AG04450 (cell line): ENCODE measurements at regions not wholly inside any gene's neighbourhood (a gene's known extent, or its start where the extent isn't known, plus 50 kb on each side); places are given as distances from the start of the nearest gene placed in this dataset.

ENCODE experiments used
- CTCF ChIA-PET: fragments of 300-600, 350-600 bp; formaldehyde crosslinking; extraction: SDS; loops from one replicate; lab custom pipeline; 2022; ENCODE audit warnings: antibody characterized with exemption, inconsistent platforms; lab: Charles Lee
- POLR2A ChIA-PET: fragments of 350-600 bp; formaldehyde crosslinking; extraction: SDS; loops from one replicate; lab custom pipeline; 2021; ENCODE audit warnings: antibody characterized with exemption, inconsistent platforms; lab: Yijun Ruan, JAX
- DNase-seq: peaks from one replicate; pipeline ENCODE4 v3.0.0-alpha.2; 2011; ENCODE audit warnings: low read depth, low spot score
- H3K27ac ChIP-seq: one replicate; pipeline ENCODE4 v1.5.1; 2012; ENCODE audit warnings: low read depth, low read length, control low read depth
- H3K27me3 ChIP-seq: one replicate; pipeline ENCODE4 v1.6.0; 2012; ENCODE audit warnings: low read length; ENCODE audit not compliant: control insufficient read depth, insufficient read depth
- H3K4me3 ChIP-seq: 2 replicates; pipeline ENCODE4 v1.5.1; 2011; ENCODE audit warnings: mild to moderate bottlenecking, low read depth, low read length, control low read depth
- H3K9me3 ChIP-seq: 2 replicates; pipeline ENCODE4 v1.5.1; 2012; ENCODE audit warnings: low read length; ENCODE audit not compliant: control insufficient read depth, insufficient read depth
- TF ChIP-seq, protein P1 (sequence below): IDR thresholded peaks from 2 replicates; pipeline ENCODE4 v1.5.1; 2011; ENCODE audit warnings: low read depth, low read length, control low read depth, inconsistent platforms

DNA sequence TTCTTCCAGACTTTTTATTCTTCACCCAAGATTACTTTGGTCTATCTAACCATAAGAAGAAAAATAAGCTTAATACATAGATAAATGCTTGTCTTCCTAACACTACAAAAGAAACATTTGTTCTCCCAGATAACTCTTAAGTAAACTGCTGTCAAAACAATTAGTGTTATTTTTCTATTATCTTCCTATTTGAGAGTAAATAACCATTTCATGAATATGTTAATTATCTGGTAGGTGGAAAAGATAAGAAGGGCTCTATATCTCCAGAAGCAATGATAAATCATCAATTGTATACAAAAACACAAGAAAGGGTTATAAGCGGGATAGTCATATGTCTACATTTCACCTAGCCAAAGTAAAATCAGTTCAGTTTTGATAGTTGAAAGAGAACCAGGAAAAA lies 180.4 kb downstream of the ZIC3 start:
- H3K27ac ChIP-seq: no peak overlapping the region
- POLR2A ChIA-PET: no interaction called here

DNA sequence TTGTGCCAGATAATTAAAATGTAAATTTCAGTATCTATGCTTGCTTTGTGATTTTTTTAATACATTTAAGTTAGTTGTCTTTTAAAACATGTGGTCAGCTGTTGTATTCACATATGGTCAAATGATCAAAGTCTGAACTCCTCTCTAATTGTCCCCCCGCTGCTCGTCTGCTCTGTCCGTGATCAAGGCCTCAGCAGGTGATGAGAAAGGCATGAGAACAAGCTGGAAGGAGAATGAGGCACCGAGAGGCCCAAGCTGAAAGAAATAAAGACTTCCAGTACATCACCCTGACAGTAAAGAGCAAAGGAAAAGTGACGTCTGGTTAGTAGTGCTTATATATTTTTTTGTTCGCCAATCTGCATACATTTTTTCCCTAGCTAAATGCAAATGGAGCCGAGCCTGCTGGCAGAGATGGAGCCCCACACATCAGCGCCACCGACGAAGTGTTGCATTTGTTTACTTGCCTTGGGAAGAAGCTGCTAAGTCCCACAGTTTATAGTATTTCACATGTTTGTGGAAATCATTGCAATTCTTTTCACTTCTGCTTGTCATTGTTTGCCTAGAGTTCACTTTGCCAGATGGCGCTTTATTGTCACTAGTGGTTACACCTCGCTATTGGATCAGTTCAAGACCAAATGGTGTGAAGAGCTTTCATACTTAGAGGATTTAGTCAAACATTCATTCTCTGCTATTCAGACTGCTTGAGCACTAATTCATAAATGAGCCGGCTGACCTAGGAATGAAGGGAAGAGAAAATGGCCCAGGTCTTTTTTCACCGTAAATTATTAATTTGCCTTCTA lies 181.5 kb downstream of the ZIC3 start:
- ChIA-PET CTCF (no interaction called here), POLR2A (interaction anchor here (0.7 kb wide), 1 partner anchor 14 kb away, joined by 3 read pairs; no protein-coding TSS in a partner anchor)
- H3K27me3 ChIP-seq: no peaks in the 10 kb centered on the region

More for the DNA sequence above, 180.4 kb downstream of the ZIC3 start:
- Histone ChIP-seq H3K9me3 (no peaks in the 10 kb centered on the region; the same call in 1 of the 2 replicates), H3K27me3 (no peaks in the 10 kb centered on the region), H3K4me3 (no peak overlapping the region)
- no peak for DNase-seq
- TF ChIP-seq, protein P1, sequence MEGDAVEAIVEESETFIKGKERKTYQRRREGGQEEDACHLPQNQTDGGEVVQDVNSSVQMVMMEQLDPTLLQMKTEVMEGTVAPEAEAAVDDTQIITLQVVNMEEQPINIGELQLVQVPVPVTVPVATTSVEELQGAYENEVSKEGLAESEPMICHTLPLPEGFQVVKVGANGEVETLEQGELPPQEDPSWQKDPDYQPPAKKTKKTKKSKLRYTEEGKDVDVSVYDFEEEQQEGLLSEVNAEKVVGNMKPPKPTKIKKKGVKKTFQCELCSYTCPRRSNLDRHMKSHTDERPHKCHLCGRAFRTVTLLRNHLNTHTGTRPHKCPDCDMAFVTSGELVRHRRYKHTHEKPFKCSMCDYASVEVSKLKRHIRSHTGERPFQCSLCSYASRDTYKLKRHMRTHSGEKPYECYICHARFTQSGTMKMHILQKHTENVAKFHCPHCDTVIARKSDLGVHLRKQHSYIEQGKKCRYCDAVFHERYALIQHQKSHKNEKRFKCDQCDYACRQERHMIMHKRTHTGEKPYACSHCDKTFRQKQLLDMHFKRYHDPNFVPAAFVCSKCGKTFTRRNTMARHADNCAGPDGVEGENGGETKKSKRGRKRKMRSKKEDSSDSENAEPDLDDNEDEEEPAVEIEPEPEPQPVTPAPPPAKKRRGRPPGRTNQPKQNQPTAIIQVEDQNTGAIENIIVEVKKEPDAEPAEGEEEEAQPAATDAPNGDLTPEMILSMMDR: no peak
- CTCF ChIA-PET: no interaction called here

DNA sequence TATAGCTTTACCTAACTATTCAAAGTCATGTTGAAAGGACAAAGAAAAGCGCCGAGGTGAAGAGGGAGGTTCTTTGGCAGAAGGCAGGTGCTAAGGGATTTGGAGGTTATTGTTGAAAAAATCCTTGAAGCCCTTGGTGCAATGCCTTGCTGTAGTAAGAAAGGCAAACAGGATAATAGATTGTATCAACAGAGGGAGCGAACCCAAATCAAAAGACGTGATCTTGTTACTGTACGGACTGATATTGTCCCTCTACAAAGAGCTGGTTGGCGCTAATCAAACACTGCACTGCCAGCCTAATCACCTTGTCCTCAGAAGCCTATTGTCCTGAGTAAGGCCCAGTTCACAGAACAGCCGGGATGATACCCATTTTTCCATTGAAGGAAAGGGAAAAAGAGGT lies 182.9 kb downstream of the ZIC3 start:
- no peak for DNase-seq
- ChIA-PET POLR2A (no interaction called here), CTCF (interaction anchor here (0.6 kb wide), 1 partner anchor 18 kb away, joined by 3 read pairs; no protein-coding TSS in a partner anchor)

More for the DNA sequence above, 181.5 kb downstream of the ZIC3 start:
- H3K27ac ChIP-seq: no peak overlapping the region
- H3K4me3 ChIP-seq: no peak overlapping the region
- H3K9me3 ChIP-seq: no peaks in the 10 kb centered on the region; the same call in 1 of the 2 replicates
- TF ChIP-seq, protein P1: no peak
- no peak for DNase-seq

DNA sequence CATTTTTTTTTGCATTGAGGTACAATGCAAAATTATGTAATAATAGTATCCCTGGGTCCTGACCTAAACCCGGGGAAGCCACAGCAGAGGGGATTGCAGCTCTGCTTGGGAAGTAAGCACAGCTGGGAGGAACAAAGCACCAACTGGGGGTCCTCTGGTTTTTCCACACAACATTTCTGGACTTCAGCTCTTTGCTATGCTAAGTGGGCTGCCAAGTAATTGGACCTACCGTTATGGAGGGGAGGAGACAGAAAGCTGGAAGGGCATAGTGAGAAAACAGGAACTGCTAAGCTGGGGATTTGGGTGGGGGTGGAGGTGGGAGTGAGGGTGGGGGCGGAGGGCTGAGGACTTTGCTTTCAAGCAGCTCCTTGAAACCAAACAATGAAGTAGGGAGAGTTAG lies 183.3 kb downstream of the ZIC3 start:
- POLR2A ChIA-PET: no interaction called here
- CTCF ChIA-PET: no interaction called here
- no peaks in the 10 kb centered on the region for H3K27me3 ChIP-seq
- TF ChIP-seq, protein P1: no peak
- H3K9me3 ChIP-seq: no peaks in the 10 kb centered on the region
- no peak for DNase-seq
- no peak overlapping the region for H3K27ac ChIP-seq
- H3K4me3 ChIP-seq: no peak overlapping the region

More for the DNA sequence above, 182.9 kb downstream of the ZIC3 start:
- Histone ChIP-seq H3K27me3 (no peaks in the 10 kb centered on the region), H3K9me3 (no peaks in the 10 kb centered on the region), H3K27ac (no peak overlapping the region), H3K4me3 (no peak overlapping the region)
- TF ChIP-seq, protein P1: no peak

DNA sequence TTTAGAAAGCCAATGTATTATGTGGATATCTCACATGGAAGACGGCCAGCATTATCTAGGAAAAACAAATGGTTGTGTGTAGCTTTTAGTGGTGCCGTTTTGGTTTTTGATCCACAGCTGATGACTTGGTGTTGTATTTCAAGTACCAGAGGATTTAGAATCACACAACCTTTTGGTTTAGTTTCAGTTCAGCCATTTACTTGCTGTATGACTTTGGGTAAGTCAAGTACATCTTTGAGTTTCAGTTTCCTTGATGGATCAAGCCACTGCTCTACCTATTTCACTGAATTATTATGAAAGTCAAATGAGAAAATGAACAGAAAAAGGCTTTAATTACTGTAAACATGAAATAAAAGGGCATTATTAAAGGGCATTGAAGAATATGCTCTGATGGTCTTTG lies 205.6 kb downstream of the ZIC3 start:
- Histone ChIP-seq H3K27ac (no peak overlapping the region), H3K9me3 (no peaks in the 10 kb centered on the region; the same call in 1 of the 2 replicates), H3K4me3 (no peak overlapping the region), H3K27me3 (no peaks in the 10 kb centered on the region)
- DNase-seq: no peak
- CTCF ChIA-PET: no interaction called here
- POLR2A ChIA-PET: no interaction called here
- TF ChIP-seq, protein P1: no peak
